ENCODE measurements at regions not wholly inside any gene's neighbourhood (a gene's known extent, or its start where the extent isn't known, plus 50 kb on each side); places are given as distances from the start of the nearest gene placed in this dataset.

GRCh38 chr1:67586596-67586995 lies 98.4 kb upstream of the GADD45A start:
- no peaks in the 10 kb centered on the region for H3K9me3 ChIP-seq (ENCODE audit: severe bottlenecking)
- no peak for DNase-seq
- H3K36me3 ChIP-seq = no peaks in the 10 kb centered on the region
- no peaks in the 10 kb centered on the region for H3K27me3 ChIP-seq (ENCODE audit: insufficient read depth, low read depth, severe bottlenecking)
- TF ChIP-seq CTCF (IDR thresholded peaks at IDR 0.05; ENCODE audit: low read depth, low read length) = no peak
- H3K27ac ChIP-seq = no peak overlapping the region
- H3K4me3 ChIP-seq (ENCODE audit: low read depth, low read length) = no peak overlapping the region

GRCh38 chr1:67588178-67588855 lies 96.7 kb upstream of the GADD45A start:
- H3K9me3 ChIP-seq (ENCODE audit: severe bottlenecking) = no peaks in the 10 kb centered on the region
- no peaks in the 10 kb centered on the region for H3K36me3 ChIP-seq
- DNase-seq = no peak
- no peak for TF ChIP-seq CTCF (IDR thresholded peaks at IDR 0.05; ENCODE audit: low read depth, low read length)
- H3K4me3 ChIP-seq (ENCODE audit: low read depth, low read length) = no peak overlapping the region
- H3K27ac ChIP-seq = no peak overlapping the region
- H3K27me3 ChIP-seq (ENCODE audit: insufficient read depth, low read depth, severe bottlenecking) = no peaks in the 10 kb centered on the region

GRCh38 chr1:67589519-67590233 lies 95.3 kb upstream of the GADD45A start:
- no peak for TF ChIP-seq CTCF (IDR thresholded peaks at IDR 0.05; ENCODE audit: low read depth, low read length)
- Histone ChIP-seq H3K36me3 (no peaks in the 10 kb centered on the region), H3K27ac (no peak overlapping the region), H3K9me3 (ENCODE audit: severe bottlenecking) (no peaks in the 10 kb centered on the region), H3K27me3 (ENCODE audit: insufficient read depth, low read depth, severe bottlenecking) (no peaks in the 10 kb centered on the region), H3K4me3 (ENCODE audit: low read depth, low read length) (no peak overlapping the region)
- no peak for DNase-seq

- H3K36me3 ChIP-seq = no peaks in the 10 kb centered on the region
- H3K27me3 ChIP-seq (ENCODE audit: insufficient read depth, low read depth, severe bottlenecking) = no peaks in the 10 kb centered on the region
- no peak overlapping the region for H3K27ac ChIP-seq
- TF ChIP-seq CTCF (IDR thresholded peaks at IDR 0.05; ENCODE audit: low read depth, low read length) = no peak
- no peak overlapping the region for H3K4me3 ChIP-seq (ENCODE audit: low read depth, low read length)
- H3K9me3 ChIP-seq (ENCODE audit: severe bottlenecking) = no peaks in the 10 kb centered on the region
- DNase-seq = no peak
Observed at GRCh38 chr1:67590329-67590728, 94.7 kb upstream of the GADD45A start.

- H3K27ac ChIP-seq = no peak overlapping the region
- no peak for TF ChIP-seq CTCF (IDR thresholded peaks at IDR 0.05; ENCODE audit: low read depth, low read length)
- no peak for DNase-seq
- H3K4me3 ChIP-seq (ENCODE audit: low read depth, low read length) = no peak overlapping the region
- no peaks in the 10 kb centered on the region for H3K36me3 ChIP-seq
- no peaks in the 10 kb centered on the region for H3K27me3 ChIP-seq (ENCODE audit: insufficient read depth, low read depth, severe bottlenecking)
- H3K9me3 ChIP-seq (ENCODE audit: severe bottlenecking) = no peaks in the 10 kb centered on the region
Observed at GRCh38 chr1:67594764-67595163, 90.2 kb upstream of the GADD45A start.

All from WERI-Rb-1 (cell line).